ENCODE measurements at regions not wholly inside any gene's neighbourhood (a gene's known extent, or its start where the extent isn't known, plus 50 kb on each side); places are given as distances from the start of the nearest gene placed in this dataset.

GRCh38 chr7:17617857-17618651, 319.6 kb downstream of the AHR start:
- TF ChIP-seq SMC3 (conservative IDR thresholded peaks at IDR 0.05; ENCODE audit: poor library complexity), result no peak
- TF ChIP-seq TAF1 (IDR thresholded peaks at IDR 0.05; ENCODE audit: low read depth), result no peak
- no peak for TF ChIP-seq CTCF (IDR thresholded peaks at IDR 0.05; ENCODE audit: poor library complexity, severe bottlenecking)
- no peak for TF ChIP-seq RAD21 (conservative IDR thresholded peaks at IDR 0.05)
- no peak for TF ChIP-seq EZH2 (IDR thresholded peaks at IDR 0.05; ENCODE audit: borderline replicate concordance, insufficient read depth, low read length, poor library complexity, severe bottlenecking)
- no peak for TF ChIP-seq EP300 (conservative IDR thresholded peaks at IDR 0.05; ENCODE audit: poor library complexity, severe bottlenecking)
- TF ChIP-seq POLR2AphosphoS5 (IDR thresholded peaks at IDR 0.05), result no peak
- TF ChIP-seq MXI1 (conservative IDR thresholded peaks at IDR 0.05; ENCODE audit: poor library complexity, severe bottlenecking), result no peak
- no peak for TF ChIP-seq REST (IDR thresholded peaks at IDR 0.05; ENCODE audit: borderline replicate concordance)
- H3K4me2 ChIP-seq (ENCODE audit: low read length), result no peak overlapping the region
- H3K79me2 ChIP-seq (replicated peaks; ENCODE audit: insufficient read depth, low read length), result no peaks in the 10 kb centered on the region
- no peaks in the 10 kb centered on the region for H3K27me3 ChIP-seq (ENCODE audit: insufficient read depth, low read depth, low read length)
- no peak overlapping the region for H3K4me3 ChIP-seq (ENCODE audit: low read length)
- no peaks in the 10 kb centered on the region for H3F3A ChIP-seq (ENCODE audit: insufficient read depth, low read length, poor library complexity, severe bottlenecking)
- no peaks in the 10 kb centered on the region for H4K20me1 ChIP-seq (ENCODE audit: insufficient read depth)
- H3K9me2 ChIP-seq (ENCODE audit: insufficient read depth, low read length), result no peaks in the 10 kb centered on the region
- H3K9me3 ChIP-seq (ENCODE audit: low read length), result no peaks in the 10 kb centered on the region
- H3K9ac ChIP-seq (ENCODE audit: low read length), result no peak overlapping the region
- no peaks in the 10 kb centered on the region for H3K36me3 ChIP-seq (ENCODE audit: insufficient read depth, low read length)
- H2AFZ ChIP-seq (ENCODE audit: low read depth, low read length), result no peak overlapping the region
- H3K27ac ChIP-seq (ENCODE audit: low read length), result no peak overlapping the region

DNA sequence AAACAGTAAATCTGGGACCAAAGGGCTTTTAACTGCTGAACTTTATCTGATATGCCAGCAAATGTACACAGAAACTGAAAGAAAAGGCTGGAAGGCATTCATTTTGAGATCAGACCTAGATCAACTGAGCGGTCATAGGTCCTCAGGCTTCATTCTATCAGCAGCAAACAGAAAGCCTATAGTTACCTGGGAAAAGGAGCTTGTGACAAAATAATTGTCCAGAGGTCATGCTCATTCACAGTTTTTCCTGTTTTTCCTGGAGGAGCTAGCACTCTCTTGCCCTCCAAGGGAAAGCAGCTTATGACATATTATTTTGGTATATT, 320.2 kb downstream of the AHR start:
- no peak overlapping the region for H3K4me2 ChIP-seq (ENCODE audit: low read length)
- no peaks in the 10 kb centered on the region for H3K79me2 ChIP-seq (replicated peaks; ENCODE audit: insufficient read depth, low read length)
- no peak overlapping the region for H3K9ac ChIP-seq (ENCODE audit: low read length)
- H3K36me3 ChIP-seq (ENCODE audit: insufficient read depth, low read length), result no peaks in the 10 kb centered on the region
- no peaks in the 10 kb centered on the region for H3K27me3 ChIP-seq (ENCODE audit: insufficient read depth, low read depth, low read length)
- no peak for TF ChIP-seq EZH2 (IDR thresholded peaks at IDR 0.05; ENCODE audit: borderline replicate concordance, insufficient read depth, low read length, poor library complexity, severe bottlenecking)
- H3F3A ChIP-seq (ENCODE audit: insufficient read depth, low read length, poor library complexity, severe bottlenecking), result no peaks in the 10 kb centered on the region
- H3K9me3 ChIP-seq (ENCODE audit: low read length), result no peaks in the 10 kb centered on the region
- H3K4me3 ChIP-seq (ENCODE audit: low read length), result no peak overlapping the region
- H3K9me2 ChIP-seq (ENCODE audit: insufficient read depth, low read length), result no peaks in the 10 kb centered on the region
- no peak overlapping the region for H2AFZ ChIP-seq (ENCODE audit: low read depth, low read length)
- H3K27ac ChIP-seq (ENCODE audit: low read length), result no peak overlapping the region
- H4K20me1 ChIP-seq (ENCODE audit: insufficient read depth), result no peaks in the 10 kb centered on the region
